GM19099 (cell line): ENCODE measurements at regions not wholly inside any gene's neighbourhood (a gene's known extent, or its start where the extent isn't known, plus 50 kb on each side); places are given as distances from the start of the nearest gene placed in this dataset.

Experiments
- POLR2A ChIP-seq: IDR thresholded peaks from 3 replicates; pipeline ENCODE4 v1.6.1; 2011; ENCODE audit warnings: low read depth; ENCODE audit not compliant: insufficient read length; ENCODE audit errors: extremely low read depth

GRCh38 chr6:155801046-155801445 lies 345.4 kb upstream of the NOX3 start:
- no peak for TF ChIP-seq POLR2A

DNA sequence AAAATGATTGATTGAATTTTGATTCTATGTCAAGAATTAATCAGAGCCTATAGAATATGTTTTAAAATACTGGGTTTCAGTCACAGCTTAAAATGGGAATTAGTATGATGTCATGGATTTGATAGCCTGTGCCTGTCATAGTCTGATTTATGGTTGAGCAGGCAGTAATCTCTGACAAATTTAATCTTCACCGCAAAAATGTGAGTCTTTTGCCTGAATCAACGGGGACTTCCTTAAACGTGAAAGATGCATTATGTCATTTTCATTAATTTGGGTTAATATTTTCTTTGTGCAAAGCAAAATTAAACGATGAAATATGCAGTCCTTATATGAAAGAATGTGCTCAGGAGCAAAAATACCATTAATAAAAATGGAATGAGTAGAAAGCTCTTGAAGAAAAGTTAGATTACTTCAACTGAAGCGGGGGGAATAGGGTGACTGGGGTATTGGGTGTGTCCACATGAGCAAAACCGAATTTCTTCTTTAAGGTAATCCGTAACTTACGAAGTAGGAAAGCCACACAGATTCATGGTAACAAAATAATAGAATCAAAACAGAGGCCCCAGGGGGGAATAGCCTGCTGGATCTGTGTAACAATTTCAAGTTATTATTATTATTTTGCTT lies 339.6 kb upstream of the NOX3 start:
- no peak for TF ChIP-seq POLR2A

- TF ChIP-seq POLR2A, result no peak
Measured at GRCh38 chr6:155791891-155792290, 336.3 kb upstream of the NOX3 start.

- TF ChIP-seq POLR2A, result no peak
Measured at GRCh38 chr6:155791186-155791585, 335.5 kb upstream of the NOX3 start.

GRCh38 chr6:155787168-155787567 lies 331.5 kb upstream of the NOX3 start:
- TF ChIP-seq POLR2A, result no peak

DNA sequence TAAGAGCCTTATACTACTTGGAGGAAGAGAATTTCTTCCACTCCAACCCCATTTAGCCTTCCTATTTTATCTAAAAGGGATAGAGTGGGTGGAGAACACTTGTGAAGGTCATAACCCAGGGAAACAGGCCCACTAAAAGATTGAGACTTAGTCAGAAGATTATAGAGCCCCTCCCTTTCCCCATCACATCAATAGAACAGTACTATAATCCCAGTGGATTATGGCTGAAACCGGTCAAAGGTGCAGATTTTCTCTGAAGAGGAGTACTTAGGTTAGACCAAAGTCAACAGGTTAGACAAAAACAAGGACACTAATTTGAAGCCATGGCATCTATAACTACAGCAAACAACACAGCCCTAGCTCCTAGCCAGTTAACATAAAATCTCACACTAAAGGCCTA lies 330.9 kb upstream of the NOX3 start:
- TF ChIP-seq POLR2A, result no peak

DNA sequence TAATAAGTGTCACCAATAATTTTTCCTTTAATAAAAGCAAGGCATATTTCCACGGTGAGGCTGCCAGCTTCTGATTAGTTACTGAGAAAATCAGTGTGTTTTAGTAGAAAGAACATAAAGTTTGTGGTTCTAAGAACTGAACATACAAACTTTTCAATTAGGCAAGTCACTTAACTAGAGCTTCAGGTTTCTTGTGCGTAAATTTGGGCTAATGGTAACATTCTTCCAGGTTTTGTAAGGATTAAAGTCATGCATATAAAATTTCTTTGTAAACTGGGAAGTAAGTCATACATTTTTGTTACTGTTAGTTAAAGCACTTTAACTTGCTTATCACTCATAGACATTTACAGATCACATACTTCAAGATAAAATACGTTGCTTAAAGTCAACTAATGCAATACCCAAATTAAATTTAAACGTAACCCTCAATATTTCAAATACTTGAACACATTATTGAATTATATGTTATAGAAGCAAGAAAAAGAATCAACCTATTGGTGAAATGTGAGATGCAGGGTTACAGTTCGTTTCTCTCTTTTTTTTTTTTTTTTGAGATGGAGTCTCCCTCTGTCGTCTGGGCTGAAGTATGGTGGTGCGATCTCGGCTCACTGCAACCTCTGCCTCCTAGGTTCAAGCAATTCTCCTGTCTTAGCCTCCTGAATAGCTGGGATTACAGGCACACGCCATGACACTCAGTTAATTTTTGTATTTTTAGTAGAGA lies 327.3 kb upstream of the NOX3 start:
- TF ChIP-seq POLR2A, result no peak

- TF ChIP-seq POLR2A, result no peak
Measured at GRCh38 chr6:155782320-155782731, 326.7 kb upstream of the NOX3 start.

GRCh38 chr6:155779456-155779855 lies 323.8 kb upstream of the NOX3 start:
- no peak for TF ChIP-seq POLR2A

DNA sequence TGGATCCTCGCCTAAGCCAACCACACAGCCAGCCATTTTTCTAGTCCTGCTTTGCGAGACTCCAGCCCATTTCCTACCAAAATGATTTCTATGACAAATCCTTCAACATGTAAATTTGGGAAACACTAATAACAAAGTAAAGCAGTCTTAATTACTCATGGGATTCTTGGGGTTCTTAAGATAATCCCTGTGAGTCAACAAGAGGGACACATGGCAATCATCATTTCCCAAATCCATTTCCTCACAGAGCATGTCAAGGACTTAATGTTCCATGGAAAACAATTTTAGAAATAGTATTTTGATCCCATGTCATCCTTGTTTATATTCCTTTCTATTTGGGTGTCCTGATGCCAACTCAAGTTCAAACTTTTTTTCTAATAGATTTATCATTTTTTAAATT lies 322.7 kb upstream of the NOX3 start:
- TF ChIP-seq POLR2A, result no peak

- no peak for TF ChIP-seq POLR2A
Measured at GRCh38 chr6:155771822-155772221, 316.2 kb upstream of the NOX3 start.

GRCh38 chr6:155770856-155771255 lies 315.2 kb upstream of the NOX3 start:
- no peak for TF ChIP-seq POLR2A

GRCh38 chr6:155770313-155770712 lies 314.7 kb upstream of the NOX3 start:
- TF ChIP-seq POLR2A, result no peak

- no peak for TF ChIP-seq POLR2A
Measured at GRCh38 chr6:155765275-155766194, 309.9 kb upstream of the NOX3 start.

GRCh38 chr6:155762649-155763048 lies 307.0 kb upstream of the NOX3 start:
- no peak for TF ChIP-seq POLR2A
